H9 (cell line): ENCODE measurements at regions not wholly inside any gene's neighbourhood (a gene's known extent, or its start where the extent isn't known, plus 50 kb on each side); places are given as distances from the start of the nearest gene placed in this dataset.

Experiments
- DNase-seq: peaks from one replicate; pipeline ENCODE4 v3.0.0-alpha.2; 2017
- H2AFZ ChIP-seq: one replicate; pipeline ENCODE4 v1.6.1; 2013; ENCODE audit warnings: mild to moderate bottlenecking, low read length, control low read depth, moderate library complexity
- H2AK5ac ChIP-seq: 2 replicates; pipeline ENCODE4 v1.6.1; 2013; ENCODE audit warnings: low read length, control low read depth, mixed read lengths; ENCODE audit not compliant: insufficient read length
- H2BK120ac ChIP-seq: one replicate; pipeline ENCODE4 v1.6.1; 2013; ENCODE audit warnings: low read depth, mild to moderate bottlenecking, low read length, control low read depth, inconsistent platforms; ENCODE audit not compliant: poor library complexity, severe bottlenecking
- H2BK12ac ChIP-seq: 2 replicates; pipeline ENCODE4 v1.6.1; 2013; ENCODE audit warnings: low read length, control low read depth, mixed read lengths, low read depth; ENCODE audit not compliant: insufficient read length
- H2BK15ac ChIP-seq: 2 replicates; pipeline ENCODE4 v1.6.1; 2013; ENCODE audit warnings: low read depth, low read length, control low read depth
- H2BK20ac ChIP-seq: one replicate; pipeline ENCODE4 v1.6.1; 2013; ENCODE audit warnings: low read depth, mild to moderate bottlenecking, low read length, control low read depth, inconsistent platforms; ENCODE audit not compliant: poor library complexity, severe bottlenecking
- H2BK5ac ChIP-seq: 2 replicates; pipeline ENCODE4 v1.6.1; 2013; ENCODE audit warnings: low read length, control low read depth, mixed read lengths; ENCODE audit not compliant: insufficient read length
- H3K14ac ChIP-seq: 2 replicates; pipeline ENCODE4 v1.6.1; 2013; ENCODE audit warnings: low read length, control low read depth; ENCODE audit not compliant: insufficient read depth
- H3K18ac ChIP-seq: 2 replicates; pipeline ENCODE4 v1.6.1; 2013; ENCODE audit warnings: low read depth, mild to moderate bottlenecking, mixed read lengths, low read length, control low read depth; ENCODE audit not compliant: insufficient read length
- H3K23ac ChIP-seq: 2 replicates; pipeline ENCODE4 v1.6.1; 2013; ENCODE audit warnings: low read length, control low read depth, mixed read lengths, low read depth; ENCODE audit not compliant: insufficient read length
- H3K23me2 ChIP-seq: 2 replicates; pipeline ENCODE4 v1.6.1; 2013; ENCODE audit warnings: low read depth, mild to moderate bottlenecking, mixed read lengths, low read length, control low read depth; ENCODE audit not compliant: insufficient read length, poor library complexity, severe bottlenecking
- H3K27ac ChIP-seq: 2 replicates; pipeline ENCODE4 v1.5.1; 2013; ENCODE audit warnings: low read length, control low read depth, mixed read lengths, low read depth; ENCODE audit not compliant: insufficient read length
- H3K27me3 ChIP-seq: 2 replicates; pipeline ENCODE4 v1.6.1; 2013; ENCODE audit warnings: low read length, control low read depth, inconsistent platforms; ENCODE audit not compliant: insufficient read depth
- H3K4ac ChIP-seq: 2 replicates; pipeline ENCODE4 v1.6.1; 2013; ENCODE audit warnings: low read depth, mild to moderate bottlenecking, control low read depth, inconsistent platforms, low read length, moderate library complexity
- H3K4me1 ChIP-seq: 2 replicates; pipeline ENCODE4 v1.6.1; 2013; ENCODE audit warnings: low read length, control low read depth, inconsistent platforms; ENCODE audit not compliant: insufficient read depth
- H3K4me2 ChIP-seq: 2 replicates; pipeline ENCODE4 v1.6.1; 2013; ENCODE audit warnings: low read length, control low read depth, mixed read lengths; ENCODE audit not compliant: insufficient read length, insufficient read depth
- H3K56ac ChIP-seq: 2 replicates; pipeline ENCODE4 v1.6.1; 2013; ENCODE audit warnings: low read depth, mild to moderate bottlenecking, mixed read lengths, low read length, control low read depth; ENCODE audit not compliant: insufficient read length
- H3K79me1 ChIP-seq: 2 replicates; pipeline ENCODE4 v1.6.1; 2013; ENCODE audit warnings: low read depth, mild to moderate bottlenecking, moderate library complexity, low read length, control low read depth, inconsistent platforms; ENCODE audit not compliant: insufficient read depth, poor library complexity, severe bottlenecking
- H3K79me2 ChIP-seq: 2 replicates; pipeline ENCODE4 v1.6.1; 2013; ENCODE audit warnings: low read length, control low read depth, inconsistent platforms; ENCODE audit not compliant: insufficient read depth
- H3K9ac ChIP-seq: 2 replicates; pipeline ENCODE4 v1.6.1; 2013; ENCODE audit warnings: low read length, control low read depth, mixed read lengths; ENCODE audit not compliant: insufficient read length; ENCODE audit errors: extremely low read depth
- H3K9me3 ChIP-seq: one replicate; pipeline ENCODE4 v1.6.1; 2013; ENCODE audit warnings: low read depth, low read length, inconsistent platforms; ENCODE audit not compliant: control insufficient read depth
- H3T11ph ChIP-seq: one replicate; pipeline ENCODE4 v1.6.1; 2013; ENCODE audit warnings: mild to moderate bottlenecking, low read length, control low read depth, inconsistent platforms
- H4K20me1 ChIP-seq: one replicate; pipeline ENCODE4 v1.6.1; 2013; ENCODE audit not compliant: control insufficient read depth, insufficient read length, insufficient read depth
- H4K5ac ChIP-seq: 2 replicates; pipeline ENCODE4 v1.6.1; 2013; ENCODE audit warnings: low read depth, mild to moderate bottlenecking, mixed read lengths, low read length, control low read depth; ENCODE audit not compliant: insufficient read length
- H4K8ac ChIP-seq: replicated peaks from 2 replicates; pipeline ENCODE4 v1.6.1; 2013; ENCODE audit warnings: low read length, control low read depth, mixed read lengths, low read depth; ENCODE audit not compliant: insufficient read length
- H4K91ac ChIP-seq: 2 replicates; pipeline ENCODE4 v1.6.1; 2013; ENCODE audit warnings: low read depth, mild to moderate bottlenecking, moderate library complexity, mixed read lengths, low read length, control low read depth; ENCODE audit not compliant: insufficient read length
- H3K27ac Mint-ChIP-seq, 3 experiments: 2 replicates in 2 of 3; 3 replicates in 1 of 3; pipeline ENCODE4 v1.8.0; 2020 to 2021; ENCODE audit warnings: mixed read lengths in 3 of 3, mild to moderate bottlenecking in 1 of 3, moderate library complexity in 1 of 3
- H3K27me3 Mint-ChIP-seq: 2 replicates; pipeline ENCODE4 v1.8.0; 2021; ENCODE audit warnings: low read depth, mild to moderate bottlenecking, moderate library complexity, mixed read lengths
- H3K36me3 Mint-ChIP-seq, 3 experiments: 2 replicates in 2 of 3; 3 replicates in 1 of 3; pipeline ENCODE4 v1.8.0; 2020 to 2021; ENCODE audit warnings: low read depth in 3 of 3, mixed read lengths in 3 of 3; ENCODE audit not compliant: insufficient read depth in 1 of 3
- H3K4me1 Mint-ChIP-seq, 2 experiments: 2 replicates each; pipeline ENCODE4 v1.8.0; 2020; ENCODE audit warnings: mixed read lengths in 2 of 2
- H3K4me3 Mint-ChIP-seq, 2 experiments: 2 replicates in 1 of 2; 3 replicates in 1 of 2; pipeline ENCODE4 v1.8.0; 2020 to 2021; ENCODE audit warnings: mild to moderate bottlenecking in 2 of 2, mixed read lengths in 2 of 2, moderate library complexity in 1 of 2
- H3K9me3 Mint-ChIP-seq, 2 experiments: 2 replicates in 1 of 2; 3 replicates in 1 of 2; pipeline ENCODE4 v1.8.0; 2020; ENCODE audit warnings: mild to moderate bottlenecking in 2 of 2, mixed read lengths in 2 of 2, moderate library complexity in 1 of 2
- CTCF ChIP-seq: fragments of 200-600 bp; sonication (generic); conservative IDR thresholded peaks from 3 replicates; pipeline ENCODE4 v1.8.0; 2021; ENCODE audit warnings: antibody characterized with exemption, mild to moderate bottlenecking
- WGBS: extraction: QIAGEN DNeasy Blood & Tissue Kit; methylation state at CpG from one replicate; pipeline ENCODE4 v1.1.7; 2013; ENCODE audit warnings: missing lambda C conversion rate, low lambda C conversion rate, mixed read lengths; ENCODE audit not compliant: insufficient read length; ENCODE audit errors: extremely low coverage; 5-methylcytosine and 5-hydroxymethylcytosine counted together

GRCh38 chr7:54112567-54112966 is 429.6 kb upstream of the VSTM2A start:
- H3K4me2 ChIP-seq, result no peak overlapping the region
- no peak overlapping the region; a peak in 1 of 7 replicates for H3K27ac Mint-ChIP-seq
- no peak overlapping the region for H3K14ac ChIP-seq
- no peak overlapping the region for H2BK20ac ChIP-seq
- H2AFZ ChIP-seq, result no peak overlapping the region
- no peak for DNase-seq
- no peaks in the 10 kb centered on the region for H3K79me1 ChIP-seq
- no peak overlapping the region for H3K4me3 Mint-ChIP-seq
- no peak overlapping the region for H2BK120ac ChIP-seq
- H3K79me2 ChIP-seq, result no peaks in the 10 kb centered on the region
- H3K4me1 ChIP-seq, result no peaks in the 10 kb centered on the region
- H3K27me3 ChIP-seq, result no peaks in the 10 kb centered on the region
- H4K5ac ChIP-seq, result no peak overlapping the region
- H3K18ac ChIP-seq, result no peak overlapping the region
- H3K4ac ChIP-seq, result no peak overlapping the region
- H3K9ac ChIP-seq, result no peak overlapping the region
- no peak overlapping the region for H3K56ac ChIP-seq
- WGBS, result no CpG with 5 or more reads among the region's 3 CpGs
- no peak overlapping the region for H3K23ac ChIP-seq
- H2AK5ac ChIP-seq, result no peak overlapping the region
- no peaks in the 10 kb centered on the region for H3K9me3 ChIP-seq
- no peak for TF ChIP-seq CTCF
- H3K9me3 Mint-ChIP-seq, result no peaks in the 10 kb centered on the region
- no peak overlapping the region for H2BK12ac ChIP-seq
- H3K23me2 ChIP-seq, result no peaks in the 10 kb centered on the region
- no peak overlapping the region for H3K27ac ChIP-seq
- H2BK15ac ChIP-seq, result no peak overlapping the region
- no peaks in the 10 kb centered on the region for H4K20me1 ChIP-seq
- no peak overlapping the region for H4K8ac ChIP-seq
- no peak overlapping the region for H4K91ac ChIP-seq
- no peaks in the 10 kb centered on the region for H3K36me3 Mint-ChIP-seq
- H3K27me3 Mint-ChIP-seq, result no peaks in the 10 kb centered on the region
- H3T11ph ChIP-seq, result no peak overlapping the region
- H3K4me1 Mint-ChIP-seq, result peaks cover 4 to 8% of the 10 kb centered on the region in 2 experiments; a peak in 1 of 4 replicates
- H2BK5ac ChIP-seq, result no peak overlapping the region
